WERI-Rb-1 (cell line): ENCODE measurements at regions not wholly inside any gene's neighbourhood (a gene's known extent, or its start where the extent isn't known, plus 50 kb on each side); places are given as distances from the start of the nearest gene placed in this dataset.

Source experiments
- DNase-seq: peaks from one replicate; pipeline ENCODE4 v3.0.0-alpha.2; 2020
- H3K27ac ChIP-seq: fragments of 250-450 bp; sonication (Bioruptor Pico); 2 replicates; pipeline ENCODE4 v1.5.1; 2020; ENCODE audit warnings: mild to moderate bottlenecking, moderate library complexity
- H3K27me3 ChIP-seq: fragments of 250-450 bp; sonication (Bioruptor Pico); 2 replicates; pipeline ENCODE4 v1.5.1; 2021; ENCODE audit warnings: mild to moderate bottlenecking, low read depth, moderate library complexity; ENCODE audit not compliant: insufficient read depth, severe bottlenecking
- H3K36me3 ChIP-seq: fragments of 250-450 bp; sonication (Bioruptor Pico); 2 replicates; pipeline ENCODE4 v1.5.1; 2020; ENCODE audit warnings: mild to moderate bottlenecking, moderate library complexity
- H3K4me3 ChIP-seq: 2 replicates; pipeline ENCODE4 v1.5.1; 2011; ENCODE audit warnings: low read depth, mild to moderate bottlenecking, control low read depth, low read length
- H3K9me3 ChIP-seq: fragments of 250-450 bp; sonication (Bioruptor Pico); 2 replicates; pipeline ENCODE4 v1.5.1; 2021; ENCODE audit warnings: mild to moderate bottlenecking, moderate library complexity; ENCODE audit not compliant: severe bottlenecking
- TF ChIP-seq, protein P1 (sequence below): IDR thresholded peaks from 2 replicates; pipeline ENCODE4 v1.5.1; 2011; ENCODE audit warnings: low read depth, mild to moderate bottlenecking, control low read depth, inconsistent platforms, low read length

DNA sequence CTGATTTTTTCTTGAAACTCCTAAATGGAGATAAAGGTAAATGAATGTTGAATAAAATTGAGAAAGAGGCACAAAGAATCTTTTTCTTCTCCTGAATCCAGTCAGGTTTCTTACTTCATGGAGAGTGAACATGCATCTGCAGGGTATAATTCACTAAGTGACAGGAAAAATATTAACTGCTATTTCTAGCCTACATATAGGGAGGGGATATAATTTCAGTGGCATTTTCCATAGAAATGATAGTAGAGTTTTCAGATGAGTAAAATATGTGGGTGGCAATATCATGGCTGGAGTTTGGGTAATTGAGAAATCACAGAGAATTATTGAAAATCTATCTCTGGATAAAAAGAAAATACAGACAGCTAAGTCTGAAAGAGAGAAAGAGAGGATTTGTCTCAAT lies 1227.0 kb upstream of the GJE1 start:
- TF ChIP-seq, protein P1, sequence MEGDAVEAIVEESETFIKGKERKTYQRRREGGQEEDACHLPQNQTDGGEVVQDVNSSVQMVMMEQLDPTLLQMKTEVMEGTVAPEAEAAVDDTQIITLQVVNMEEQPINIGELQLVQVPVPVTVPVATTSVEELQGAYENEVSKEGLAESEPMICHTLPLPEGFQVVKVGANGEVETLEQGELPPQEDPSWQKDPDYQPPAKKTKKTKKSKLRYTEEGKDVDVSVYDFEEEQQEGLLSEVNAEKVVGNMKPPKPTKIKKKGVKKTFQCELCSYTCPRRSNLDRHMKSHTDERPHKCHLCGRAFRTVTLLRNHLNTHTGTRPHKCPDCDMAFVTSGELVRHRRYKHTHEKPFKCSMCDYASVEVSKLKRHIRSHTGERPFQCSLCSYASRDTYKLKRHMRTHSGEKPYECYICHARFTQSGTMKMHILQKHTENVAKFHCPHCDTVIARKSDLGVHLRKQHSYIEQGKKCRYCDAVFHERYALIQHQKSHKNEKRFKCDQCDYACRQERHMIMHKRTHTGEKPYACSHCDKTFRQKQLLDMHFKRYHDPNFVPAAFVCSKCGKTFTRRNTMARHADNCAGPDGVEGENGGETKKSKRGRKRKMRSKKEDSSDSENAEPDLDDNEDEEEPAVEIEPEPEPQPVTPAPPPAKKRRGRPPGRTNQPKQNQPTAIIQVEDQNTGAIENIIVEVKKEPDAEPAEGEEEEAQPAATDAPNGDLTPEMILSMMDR: no peak
- H3K27me3 ChIP-seq: no peaks in the 10 kb centered on the region
- no peak for DNase-seq
- no peaks in the 10 kb centered on the region for H3K9me3 ChIP-seq
- no peak overlapping the region for H3K27ac ChIP-seq
- no peaks in the 10 kb centered on the region for H3K36me3 ChIP-seq
- no peak overlapping the region for H3K4me3 ChIP-seq

DNA sequence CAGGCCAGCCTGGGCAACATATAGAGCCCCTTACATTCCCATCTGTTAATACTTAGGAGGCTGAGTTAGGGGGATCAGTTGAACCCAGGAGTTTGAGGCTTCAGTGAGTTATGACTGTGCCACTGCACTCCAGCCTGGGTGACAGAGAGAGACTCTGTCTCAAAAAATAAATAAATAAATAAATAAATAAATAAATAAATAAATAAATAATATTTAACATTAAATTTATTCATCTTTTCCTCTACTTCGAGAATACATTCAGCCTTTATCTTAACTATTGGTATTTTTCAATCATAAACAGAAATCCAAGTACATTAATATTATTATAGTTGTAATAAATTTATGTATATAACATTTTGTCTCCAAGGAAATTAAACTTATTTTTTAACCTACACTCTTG lies 1227.7 kb upstream of the GJE1 start:
- TF ChIP-seq, protein P1: no peak
- H3K4me3 ChIP-seq: no peak overlapping the region

DNA sequence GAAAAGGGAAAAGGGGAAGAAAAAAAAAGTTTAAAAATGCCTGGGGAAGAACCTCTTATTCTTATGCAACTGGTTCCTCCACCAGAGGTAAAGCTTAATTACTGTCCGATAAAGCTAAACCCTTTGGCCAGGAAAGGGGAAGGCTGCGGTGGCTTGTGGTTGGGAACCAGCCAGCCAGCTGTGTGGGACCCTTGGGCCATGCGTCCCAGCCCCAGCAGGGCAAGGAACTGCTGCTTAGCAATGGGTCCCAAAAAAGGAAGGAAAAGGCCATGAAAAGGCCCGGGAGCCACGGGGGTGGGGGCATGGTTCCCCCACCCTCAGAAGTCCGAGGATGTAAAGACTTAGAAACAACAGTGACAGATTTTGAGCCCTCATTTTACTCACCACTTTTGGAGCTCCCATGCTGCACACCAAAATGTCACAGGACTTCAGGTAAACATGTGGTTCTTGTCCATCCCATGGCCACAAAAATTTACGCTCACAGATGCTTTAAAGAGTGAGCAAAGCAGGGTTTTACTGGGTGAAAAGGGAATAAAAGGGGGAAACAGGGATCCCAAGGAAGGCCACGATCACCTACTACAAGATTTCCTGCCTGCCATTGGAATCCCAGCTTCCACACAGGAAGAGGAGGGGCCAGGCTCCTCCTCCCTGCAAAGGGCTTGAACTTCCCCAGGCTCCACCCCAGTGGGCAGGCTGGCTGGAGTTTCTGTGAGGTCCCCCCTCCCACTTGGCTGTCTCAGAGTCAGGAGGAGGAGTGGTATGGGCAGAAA lies 1234.7 kb upstream of the GJE1 start:
- TF ChIP-seq, protein P1: no peak
- H3K36me3 ChIP-seq: no peaks in the 10 kb centered on the region
- H3K9me3 ChIP-seq: no peaks in the 10 kb centered on the region
- H3K4me3 ChIP-seq: no peak overlapping the region
- no peak for DNase-seq
- no peaks in the 10 kb centered on the region for H3K27me3 ChIP-seq
- H3K27ac ChIP-seq: no peak overlapping the region

More for the DNA sequence above, 1227.7 kb upstream of the GJE1 start:
- Histone ChIP-seq H3K36me3 (no peaks in the 10 kb centered on the region), H3K9me3 (no peaks in the 10 kb centered on the region), H3K27me3 (no peaks in the 10 kb centered on the region), H3K27ac (no peak overlapping the region)
- no peak for DNase-seq

DNA sequence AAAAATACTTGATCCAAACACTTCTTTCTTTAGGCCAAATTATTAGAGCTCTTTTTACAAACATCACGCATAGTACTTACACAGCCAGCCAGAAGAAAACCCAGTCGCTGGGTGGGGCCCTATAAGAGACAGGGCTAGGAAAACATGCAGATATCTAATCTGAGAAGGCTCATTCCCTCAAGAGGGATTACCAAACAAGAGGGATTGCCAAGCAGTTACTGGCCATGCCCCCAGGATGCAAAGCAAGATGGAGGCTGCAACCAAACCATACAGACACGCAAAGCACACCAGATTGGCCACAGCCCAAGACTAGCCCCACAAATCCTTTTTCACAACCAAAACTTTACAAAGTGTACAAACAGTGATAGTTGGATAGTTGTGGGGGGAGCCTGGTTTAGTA lies 1235.4 kb upstream of the GJE1 start:
- H3K4me3 ChIP-seq: no peak overlapping the region
- TF ChIP-seq, protein P1: no peak

DNA sequence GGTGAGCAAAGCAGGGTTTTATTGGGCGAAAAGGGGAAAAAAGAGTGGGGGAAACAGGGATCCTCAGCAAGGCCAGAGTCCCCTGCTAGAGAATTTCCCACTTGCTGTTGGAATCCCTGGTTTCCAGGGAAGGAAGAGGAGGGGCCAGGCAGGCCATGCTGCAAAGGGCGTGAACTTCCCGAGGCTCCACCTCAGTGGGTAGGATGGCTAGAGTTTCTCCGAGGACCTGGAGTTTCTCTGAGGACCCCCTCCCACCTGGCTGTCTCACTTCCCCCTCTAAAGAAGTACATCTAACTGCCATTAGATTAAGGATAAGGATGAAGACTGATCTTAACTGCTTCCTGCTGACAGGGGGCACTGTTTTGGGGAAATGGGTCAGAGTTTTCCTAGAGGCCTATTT lies 1239.3 kb upstream of the GJE1 start:
- TF ChIP-seq, protein P1: no peak
- no peak overlapping the region for H3K4me3 ChIP-seq
- DNase-seq: no peak
- no peaks in the 10 kb centered on the region for H3K36me3 ChIP-seq
- H3K27me3 ChIP-seq: no peaks in the 10 kb centered on the region
- H3K27ac ChIP-seq: no peak overlapping the region
- no peaks in the 10 kb centered on the region for H3K9me3 ChIP-seq

More for the DNA sequence above, 1235.4 kb upstream of the GJE1 start:
- Histone ChIP-seq H3K27me3 (no peaks in the 10 kb centered on the region), H3K36me3 (no peaks in the 10 kb centered on the region), H3K9me3 (no peaks in the 10 kb centered on the region), H3K27ac (no peak overlapping the region)
- DNase-seq: no peak

DNA sequence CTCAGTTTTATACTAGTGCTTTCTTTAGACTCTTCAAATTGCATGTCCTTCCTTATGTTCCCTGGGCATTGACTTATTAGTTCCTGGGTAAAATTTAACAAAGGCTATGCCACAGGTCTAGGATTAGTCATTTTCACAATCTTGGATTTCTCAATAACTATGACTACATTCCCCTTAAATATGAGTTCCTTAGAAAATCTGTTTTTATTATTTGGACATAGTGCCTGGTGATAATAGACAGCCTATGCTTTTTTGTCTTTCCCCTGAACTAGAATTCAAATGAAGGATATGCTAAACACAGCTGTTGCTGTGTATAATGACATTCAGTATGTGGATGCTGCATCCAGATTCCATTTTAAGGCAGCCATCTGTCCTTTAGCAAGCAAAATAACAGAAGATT lies 1252.8 kb upstream of the GJE1 start:
- TF ChIP-seq, protein P1: no peak
- no peak overlapping the region for H3K27ac ChIP-seq

More for the DNA sequence above, 1252.8 kb upstream of the GJE1 start:
- Histone ChIP-seq H3K4me3 (no peak overlapping the region), H3K9me3 (no peaks in the 10 kb centered on the region), H3K27me3 (no peaks in the 10 kb centered on the region), H3K36me3 (no peaks in the 10 kb centered on the region)
- no peak for DNase-seq
